Esophagus squamous epithelium (tissue), 5 donors: ENCODE measurements at regions not wholly inside any gene's neighbourhood (a gene's known extent, or its start where the extent isn't known, plus 50 kb on each side); places are given as distances from the start of the nearest gene placed in this dataset.
"Not testable (repeated sequence)": the region's sequence is repeated elsewhere in the genome, so short reads cannot be mapped to it uniquely, and the experiment has no call there.

Experiments
- DNase-seq: peaks from one replicate; lab custom pipeline; 2025; lab: John Stamatoyannopoulos, UW
- H3K27ac ChIP-seq, 4 donors: fragments of 200-600 bp; sonication (generic); one replicate each; pipeline ENCODE4 v1.5.1; 2016 to 2019; ENCODE audit warnings: mild to moderate bottlenecking in 1 of 4
- H3K27me3 ChIP-seq, 4 donors: fragments of 200-600 bp; sonication (generic); 1 replicate in 3 of 4; 2 replicates in 1 of 4; pipeline versions ENCODE4 v1.5.1 to v1.6.0; 2017 to 2021; ENCODE audit warnings: antibody characterized with exemption in 1 of 4
- H3K36me3 ChIP-seq, 3 donors: fragments of 200-600 bp; sonication (generic); one replicate each; pipeline ENCODE4 v1.5.1; 2016 to 2019
- H3K4me1 ChIP-seq, 3 donors: fragments of 200-600 bp; sonication (generic); one replicate each; pipeline ENCODE4 v1.5.1; 2017 to 2019
- H3K4me3 ChIP-seq, 4 donors: fragments of 200-600 bp; sonication (generic); 1 replicate in 3 of 4; 2 replicates in 1 of 4; pipeline ENCODE4 v1.5.1; 2016 to 2019; ENCODE audit warnings: mild to moderate bottlenecking in 2 of 4, moderate library complexity in 1 of 4
- H3K9me3 ChIP-seq, 3 donors: fragments of 200-600 bp; sonication (generic); one replicate each; pipeline ENCODE4 v1.5.1; 2016 to 2019
- CTCF ChIP-seq, 6 experiments: fragments of 450-650 bp in 4 of 6; fragments of 200-600 bp in 2 of 6; sonication (generic) in 2 of 6; IDR thresholded peaks; one replicate each; pipeline ENCODE4 v1.5.1; 2016 to 2019; ENCODE audit warnings: antibody characterized with exemption in 6 of 6, mild to moderate bottlenecking in 4 of 6, moderate library complexity in 4 of 6
- POLR2A ChIP-seq, 4 donors: fragments of 450-650 bp; IDR thresholded peaks; one replicate each; pipeline ENCODE4 v1.6.1; 2017; ENCODE audit warnings: antibody characterized with exemption in 4 of 4, mild to moderate bottlenecking in 4 of 4, moderate library complexity in 3 of 4
- WGBS, 2 donors: methylation state at CpG; one replicate each; pipeline ENCODE4 v1.1.5; 2018; 5-methylcytosine and 5-hydroxymethylcytosine counted together
- intact Hi-C: fragments of 100-400 bp; cut with DNase I; formaldehyde crosslinking; loops from one replicate; pipeline ENCODE4 v1.15.0; 2022
- donor health status: DM: yes; HTN: yes; CAD: no.

- TF ChIP-seq POLR2A (IDR thresholded peaks at IDR 0.05) (no peak), CTCF (IDR thresholded peaks at IDR 0.05) (no peak)
- intact Hi-C loops = no loop called here
- 93 to 100% methylated on average over 3 of the region's 4 CpGs for WGBS, 2 donors
- Histone ChIP-seq H3K27ac (no peak overlapping the region), H3K36me3 (no peaks in the 10 kb centered on the region), H3K9me3 (peaks cover 0 to 9% (median 0%) of the 10 kb centered on the region in 3 donors), H3K4me3 (no peak overlapping the region), H3K4me1 (no peaks in the 10 kb centered on the region), H3K27me3 (no peaks in the 10 kb centered on the region)
- no peak for DNase-seq
Measured at GRCh38 chr3:27614592-27614991, 107.5 kb downstream of the EOMES start.

GRCh38 chr3:27613846-27614500 is 108.2 kb downstream of the EOMES start:
- Histone ChIP-seq H3K4me3 (no peak overlapping the region), H3K27ac (no peak overlapping the region), H3K27me3 (no peaks in the 10 kb centered on the region), H3K36me3 (no peaks in the 10 kb centered on the region), H3K4me1 (no peaks in the 10 kb centered on the region), H3K9me3 (peaks cover 0 to 9% (median 0%) of the 10 kb centered on the region in 3 donors)
- DNase-seq = no peak
- WGBS, 2 donors = 73 to 74% methylated on average over 2 of the region's 2 CpGs
- intact Hi-C loops = no loop called here
- TF ChIP-seq CTCF (IDR thresholded peaks at IDR 0.05) = no peak
- no peak for TF ChIP-seq POLR2A (IDR thresholded peaks at IDR 0.05)

DNA sequence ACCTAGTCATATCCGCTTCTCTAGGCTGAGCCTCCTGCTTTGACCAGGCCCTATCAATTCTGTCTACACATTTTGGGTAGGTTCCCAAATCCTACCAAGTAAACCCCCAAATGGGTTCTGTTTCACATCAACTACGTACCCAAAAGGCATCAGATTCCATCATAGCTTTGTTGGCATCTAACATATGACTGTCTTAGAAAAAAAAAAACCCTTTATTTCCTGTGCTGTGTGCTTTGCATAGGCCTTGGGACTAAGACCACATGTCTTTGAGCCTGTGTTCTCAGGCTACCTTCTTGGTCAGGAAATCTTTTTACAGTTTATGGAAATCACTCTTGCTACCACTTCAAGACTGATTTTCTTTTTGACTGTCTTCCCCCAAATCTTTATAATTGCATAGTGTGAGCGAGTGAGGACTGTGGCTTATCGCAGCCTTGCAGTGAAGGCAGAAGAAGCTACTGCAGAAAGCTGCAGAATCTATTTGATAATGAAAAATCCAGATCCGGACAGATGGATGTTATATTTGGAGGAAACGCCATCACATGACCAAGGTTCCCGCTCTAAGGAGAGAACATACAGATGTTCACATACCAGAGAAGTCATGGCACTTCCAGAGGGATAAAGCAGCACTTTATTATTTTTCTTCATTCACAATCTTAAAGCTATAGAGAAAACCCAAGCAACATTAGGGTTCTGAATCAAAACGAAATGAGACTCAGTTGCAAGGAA is 111.2 kb downstream of the EOMES start:
- H3K9me3 ChIP-seq = peaks cover 0 to 9% (median 0%) of the 10 kb centered on the region in 3 donors
- H3K4me1 ChIP-seq = no peaks in the 10 kb centered on the region
- H3K36me3 ChIP-seq = no peaks in the 10 kb centered on the region
- no peak for TF ChIP-seq POLR2A (IDR thresholded peaks at IDR 0.05)
- H3K4me3 ChIP-seq = no peak overlapping the region
- no peaks in the 10 kb centered on the region for H3K27me3 ChIP-seq
- H3K27ac ChIP-seq = no peak overlapping the region
- no peak for DNase-seq
- intact Hi-C loops = no loop called here
- 55 to 82% methylated on average over 8 of the region's 8 CpGs for WGBS, 2 donors

GRCh38 chr3:27607370-27607769 is 114.8 kb downstream of the EOMES start:
- no peak for TF ChIP-seq CTCF (IDR thresholded peaks at IDR 0.05)
- TF ChIP-seq POLR2A (IDR thresholded peaks at IDR 0.05) = no peak
- no peak overlapping the region for H3K27ac ChIP-seq
- no peaks in the 10 kb centered on the region for H3K4me1 ChIP-seq
- H3K27me3 ChIP-seq = no peaks in the 10 kb centered on the region
- H3K4me3 ChIP-seq = no peak overlapping the region
- intact Hi-C loops = no loop called here
- WGBS, 2 donors = 82 to 85% methylated on average over 1 of the region's 1 CpG
- H3K9me3 ChIP-seq = no peaks in the 10 kb centered on the region
- no peaks in the 10 kb centered on the region for H3K36me3 ChIP-seq
- DNase-seq = no peak

DNA sequence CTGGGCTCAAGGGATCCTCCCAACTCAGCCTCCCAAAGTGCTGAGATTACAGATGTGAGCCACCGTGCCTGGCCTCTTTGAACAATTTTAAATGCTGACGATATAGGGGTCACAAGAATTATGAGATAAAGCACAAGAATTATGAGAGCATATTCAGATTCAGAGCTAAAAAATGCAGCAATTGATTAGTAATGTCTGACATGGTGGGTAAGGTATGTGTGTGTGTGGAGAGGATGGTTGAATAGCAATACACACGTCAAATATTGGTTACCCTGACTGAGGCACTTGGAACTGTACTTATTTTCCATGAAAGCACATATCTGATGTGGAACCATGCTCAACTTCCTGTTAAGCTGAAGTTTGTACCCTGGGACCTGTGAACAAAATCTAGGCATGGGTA is 115.6 kb downstream of the EOMES start:
- H3K4me1 ChIP-seq = no peaks in the 10 kb centered on the region
- H3K4me3 ChIP-seq = no peak overlapping the region
- TF ChIP-seq POLR2A (IDR thresholded peaks at IDR 0.05) (no peak), CTCF (IDR thresholded peaks at IDR 0.05) (no peak)
- intact Hi-C loops = no loop called here
- H3K27ac ChIP-seq = no peak overlapping the region
- 60 to 86% methylated on average over 3 of the region's 3 CpGs for WGBS, 2 donors
- H3K36me3 ChIP-seq = no peaks in the 10 kb centered on the region
- no peaks in the 10 kb centered on the region for H3K27me3 ChIP-seq
- no peak for DNase-seq
- H3K9me3 ChIP-seq = no peaks in the 10 kb centered on the region

DNA sequence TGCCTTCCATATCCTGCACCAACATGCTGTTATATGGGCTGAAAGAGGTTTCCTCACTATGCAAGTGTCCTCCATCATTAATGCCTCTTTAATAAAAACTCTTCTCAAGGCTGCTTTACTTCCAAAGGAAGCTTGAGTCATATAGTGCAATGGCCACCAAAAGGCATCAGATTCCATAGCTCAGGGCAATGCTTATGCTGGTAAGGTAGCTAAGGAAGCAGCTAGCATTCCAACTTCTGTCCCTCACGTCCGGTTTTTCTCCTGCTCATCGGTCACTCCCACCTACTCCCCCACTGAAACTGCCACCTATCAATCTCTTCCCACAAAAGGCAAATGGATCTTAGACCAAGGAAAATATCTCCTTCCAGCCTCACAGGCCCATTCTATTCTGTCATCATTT is 117.1 kb upstream of the SLC4A7 start:
- DNase-seq, H3K27me3 ChIP-seq, H3K36me3 ChIP-seq, H3K27ac ChIP-seq, H3K9me3 ChIP-seq, intact Hi-C loops, H3K4me3 ChIP-seq: not testable (repeated sequence)
- WGBS, 2 donors = 92 to 97% methylated on average over 3 of the region's 3 CpGs
- peaks cover 0 to 16% (median 8%) of the 10 kb centered on the region in 3 donors for H3K4me1 ChIP-seq

DNA sequence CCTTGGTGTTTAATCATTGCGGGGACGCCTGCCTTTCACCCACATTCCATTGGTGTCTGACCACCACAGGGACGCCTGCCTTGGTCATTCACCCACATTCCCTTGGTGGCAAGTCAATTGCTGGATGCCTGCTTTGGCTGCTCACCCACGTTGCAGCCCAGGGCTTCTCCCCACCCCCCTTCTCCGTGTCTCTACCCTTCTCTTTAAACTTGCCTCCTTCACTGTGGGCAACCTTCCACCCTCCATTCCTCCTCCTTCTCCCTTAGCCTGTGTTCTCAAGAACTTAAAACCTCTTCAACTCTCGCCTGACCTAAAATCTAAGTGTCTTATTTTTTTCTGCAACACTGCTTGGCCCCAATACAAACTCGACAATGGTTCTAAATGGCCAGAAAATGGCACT is 115.6 kb upstream of the SLC4A7 start:
- H3K9me3 ChIP-seq, intact Hi-C loops, DNase-seq, H3K27me3 ChIP-seq, H3K4me3 ChIP-seq, H3K27ac ChIP-seq, H3K36me3 ChIP-seq: not testable (repeated sequence)
- WGBS, 2 donors = 88 to 93% methylated on average over 7 of the region's 7 CpGs
- H3K4me1 ChIP-seq = peaks cover 0 to 24% (median 14%) of the 10 kb centered on the region in 3 donors
